Germinal center (tissue), 1 donor: ENCODE measurements at regions not wholly inside any gene's neighbourhood (a gene's known extent, or its start where the extent isn't known, plus 50 kb on each side); places are given as distances from the start of the nearest gene placed in this dataset.
"Not testable (repeated sequence)": the region's sequence is repeated elsewhere in the genome, so short reads cannot be mapped to it uniquely, and the experiment has no call there.

Experiments
- DNase-seq: peaks from one replicate; pipeline ENCODE4 v3.0.0; 2012; ENCODE audit warnings: mixed read lengths, low spot score

GRCh38 chr4:122973465-122973864 is 51.1 kb upstream of the NUDT6 start:
- DNase-seq: no peak

GRCh38 chr4:122976111-122976510 is 53.7 kb upstream of the NUDT6 start:
- no peak for DNase-seq

GRCh38 chr4:122977103-122977502 is 54.7 kb upstream of the NUDT6 start:
- DNase-seq: no peak

- no peak for DNase-seq
Measured at GRCh38 chr4:122978109-122978508, 55.7 kb upstream of the NUDT6 start.

GRCh38 chr4:122978789-122979188 is 56.4 kb upstream of the NUDT6 start:
- DNase-seq: no peak

- DNase-seq: no peak
Measured at GRCh38 chr4:122980860-122981259, 58.5 kb upstream of the NUDT6 start.

GRCh38 chr4:122988696-122989095 is 66.3 kb upstream of the NUDT6 start:
- DNase-seq: no peak

- no peak for DNase-seq
Measured at GRCh38 chr4:122990891-122991290, 68.5 kb upstream of the NUDT6 start.

GRCh38 chr4:122992057-122992456 is 69.7 kb upstream of the NUDT6 start:
- no peak for DNase-seq

- no peak for DNase-seq
Measured at GRCh38 chr4:122992641-122993040, 70.2 kb upstream of the NUDT6 start.

- DNase-seq: no peak
Measured at GRCh38 chr4:122996350-122996749, 74.0 kb upstream of the NUDT6 start.

GRCh38 chr4:122997463-122998101 is 75.2 kb upstream of the NUDT6 start:
- DNase-seq: no peak

GRCh38 chr4:123004079-123004478 is 81.7 kb upstream of the NUDT6 start:
- not testable (repeated sequence) for DNase-seq

- not testable (repeated sequence) for DNase-seq
Measured at GRCh38 chr4:123005126-123005525, 82.7 kb upstream of the NUDT6 start.

GRCh38 chr4:123007679-123008078 is 85.3 kb upstream of the NUDT6 start:
- DNase-seq: no peak

GRCh38 chr4:123012416-123012815 is 90.0 kb upstream of the NUDT6 start:
- DNase-seq: not testable (repeated sequence)

- DNase-seq: no peak
Measured at GRCh38 chr4:123014038-123014437, 91.6 kb upstream of the NUDT6 start.

- no peak for DNase-seq
Measured at GRCh38 chr4:123017078-123017477, 94.7 kb upstream of the NUDT6 start.

GRCh38 chr4:123017636-123018395 is 95.4 kb upstream of the NUDT6 start:
- DNase-seq: no peak

GRCh38 chr4:123018396-123018775 is 96.0 kb upstream of the NUDT6 start:
- DNase-seq: no peak

GRCh38 chr4:123020285-123020684 is 97.9 kb upstream of the NUDT6 start:
- DNase-seq: no peak

- DNase-seq: no peak
Measured at GRCh38 chr4:123023647-123024046, 101.2 kb upstream of the NUDT6 start.

- no peak for DNase-seq
Measured at GRCh38 chr4:123024710-123025109, 102.3 kb upstream of the NUDT6 start.

GRCh38 chr4:123025398-123025797 is 103.0 kb upstream of the NUDT6 start:
- DNase-seq: no peak
